Spinal cord (tissue), 9 donors: ENCODE measurements at regions not wholly inside any gene's neighbourhood (a gene's known extent, or its start where the extent isn't known, plus 50 kb on each side); places are given as distances from the start of the nearest gene placed in this dataset.

ENCODE experiments used
- DNase-seq, 6 donors: peaks; one replicate each; pipeline versions ENCODE4 v3.0.0 to v3.0.0-alpha.2; 2013 to 2015; ENCODE audit warnings: low spot score in 6 of 6, low read depth in 4 of 6
- H3K27ac ChIP-seq: one replicate; pipeline ENCODE4 v1.5.1; 2013; ENCODE audit warnings: low read depth, low read length, control low read depth
- H3K27me3 ChIP-seq: one replicate; pipeline ENCODE4 v1.6.1; 2013; ENCODE audit warnings: low read length; ENCODE audit not compliant: control insufficient read depth, insufficient read depth
- H3K36me3 ChIP-seq: one replicate; pipeline ENCODE4 v1.6.1; 2013; ENCODE audit warnings: low read length; ENCODE audit not compliant: control insufficient read depth, insufficient read depth
- H3K4me1 ChIP-seq: one replicate; pipeline ENCODE4 v1.6.1; 2013; ENCODE audit warnings: low read length; ENCODE audit not compliant: control insufficient read depth, insufficient read depth
- H3K4me3 ChIP-seq: one replicate; pipeline ENCODE4 v1.5.1; 2013; ENCODE audit warnings: low read depth, low read length, control low read depth
- H3K9me3 ChIP-seq: one replicate; pipeline ENCODE4 v1.6.1; 2013; ENCODE audit warnings: low read length; ENCODE audit not compliant: control insufficient read depth, insufficient read depth
- WGBS: methylation state at CpG from one replicate; pipeline ENCODE4 v1.1.5; 2013; ENCODE audit warnings: missing lambda C conversion rate; ENCODE audit not compliant: insufficient coverage; 5-methylcytosine and 5-hydroxymethylcytosine counted together
- donor health status: healthy.

DNA sequence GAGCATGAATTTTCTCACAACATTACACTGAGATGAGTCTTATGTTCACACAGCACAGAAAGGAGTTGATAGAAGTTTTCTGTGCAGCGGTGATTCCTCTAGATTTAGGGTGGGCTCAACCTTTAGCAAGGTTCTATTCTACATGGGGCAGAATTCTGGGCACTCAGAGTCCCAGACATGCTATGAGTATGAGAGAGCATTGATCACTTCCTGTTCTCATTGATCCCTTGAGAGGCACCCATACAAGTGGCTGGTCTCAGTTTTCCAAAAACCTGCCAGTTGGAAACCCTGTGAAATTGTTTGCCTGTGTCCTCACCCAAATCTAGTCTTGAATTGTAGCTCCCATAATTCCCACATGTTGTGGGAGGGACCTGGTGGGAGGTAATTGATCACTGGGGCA is 112.5 kb upstream of the NR2F2 start:
- Histone ChIP-seq H3K4me1 (peaks cover 1% of the 10 kb centered on the region), H3K9me3 (no peaks in the 10 kb centered on the region), H3K4me3 (no peak overlapping the region), H3K27ac (no peak overlapping the region), H3K27me3 (peaks cover 3% of the 10 kb centered on the region), H3K36me3 (no peaks in the 10 kb centered on the region)
- no peak for DNase-seq
- 86% methylated on average over 1 of the region's 1 CpG for WGBS

- peaks cover 3% of the 10 kb centered on the region for H3K27me3 ChIP-seq
- no peak for DNase-seq
- H3K27ac ChIP-seq = no peak overlapping the region
- no peaks in the 10 kb centered on the region for H3K9me3 ChIP-seq
- H3K36me3 ChIP-seq = no peaks in the 10 kb centered on the region
- 100% methylated on average over 2 of the region's 5 CpGs for WGBS
- no peak overlapping the region for H3K4me3 ChIP-seq
- H3K4me1 ChIP-seq = peaks cover 7% of the 10 kb centered on the region
These were observed 111.7 kb upstream of the NR2F2 start for GRCh38 chr15:96218623-96219455.

DNA sequence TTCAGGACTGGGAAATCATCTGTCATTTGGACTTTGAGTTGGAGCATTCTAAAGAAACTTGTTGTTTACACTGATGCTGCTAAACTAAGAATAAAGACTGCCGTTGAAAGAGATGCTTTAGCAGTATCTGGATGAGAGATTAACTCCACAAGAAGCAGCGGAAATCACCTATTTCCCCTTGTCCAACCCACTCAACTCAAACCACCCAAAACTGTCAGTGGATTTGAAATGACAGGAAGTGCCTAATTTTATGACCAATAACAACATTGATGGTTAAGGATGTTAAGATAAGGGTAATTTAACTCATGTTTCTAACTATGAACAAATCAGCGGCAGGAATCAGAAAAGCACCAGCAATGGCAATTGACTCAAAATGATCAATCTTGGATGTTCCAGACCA is 110.8 kb upstream of the NR2F2 start:
- Histone ChIP-seq H3K36me3 (no peaks in the 10 kb centered on the region), H3K27me3 (peaks cover 3% of the 10 kb centered on the region), H3K9me3 (no peaks in the 10 kb centered on the region), H3K27ac (no peak overlapping the region), H3K4me3 (no peak overlapping the region), H3K4me1 (peaks cover 7% of the 10 kb centered on the region)
- no peak for DNase-seq
- 80% methylated on average over 1 of the region's 3 CpGs for WGBS

DNA sequence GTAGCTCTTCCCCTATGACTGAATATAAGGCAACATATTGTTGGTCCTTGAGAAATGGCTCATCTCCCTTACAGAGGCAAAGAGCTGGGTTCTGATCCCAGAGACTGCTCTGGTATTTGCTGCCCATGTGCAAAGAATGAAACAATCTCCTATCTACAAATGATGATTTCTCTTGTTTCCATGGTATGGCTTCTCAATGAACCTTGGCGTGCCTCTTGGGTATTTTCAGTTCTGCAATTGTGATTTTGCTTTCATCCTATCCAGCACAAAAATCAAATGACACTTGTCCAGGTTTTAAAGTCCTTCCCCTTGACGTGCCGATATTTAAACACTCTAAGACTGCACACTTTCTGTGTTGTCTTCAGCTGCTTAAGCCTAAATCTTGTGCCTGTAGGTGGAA is 109.8 kb upstream of the NR2F2 start:
- Histone ChIP-seq H3K4me3 (no peak overlapping the region), H3K36me3 (no peaks in the 10 kb centered on the region), H3K4me1 (peaks cover 7% of the 10 kb centered on the region), H3K27me3 (peaks cover 3% of the 10 kb centered on the region), H3K27ac (no peak overlapping the region), H3K9me3 (no peaks in the 10 kb centered on the region)
- WGBS = 100% methylated on average over 1 of the region's 3 CpGs
- DNase-seq = no peak

DNA sequence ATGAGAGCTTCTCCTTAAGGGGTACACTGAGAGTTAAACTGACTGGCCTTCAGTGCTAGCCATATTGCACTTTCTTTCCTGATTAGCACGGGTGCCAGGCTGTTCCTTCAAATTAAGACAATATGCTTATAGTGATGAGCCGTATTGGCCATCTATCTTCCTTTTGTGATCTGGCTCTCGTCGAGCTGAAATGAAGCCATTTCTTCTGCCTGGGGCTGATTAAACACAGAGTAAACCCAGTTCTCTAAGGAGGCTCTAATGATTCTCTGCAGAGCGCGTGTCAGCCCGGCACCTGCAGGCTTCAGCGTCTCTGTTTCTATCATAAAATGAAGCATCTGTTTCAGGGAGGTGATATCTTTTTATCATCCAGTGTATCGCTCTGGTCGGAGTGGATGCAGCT is 107.5 kb upstream of the NR2F2 start:
- Histone ChIP-seq H3K9me3 (no peaks in the 10 kb centered on the region), H3K27me3 (peaks cover 3% of the 10 kb centered on the region), H3K4me3 (no peak overlapping the region), H3K27ac (no peak overlapping the region), H3K4me1 (peaks cover 7% of the 10 kb centered on the region), H3K36me3 (no peaks in the 10 kb centered on the region)
- 15% methylated on average over 9 of the region's 10 CpGs for WGBS
- peak in 3 of 6 donors; percentile 2 to 75 (median 13) for DNase-seq

DNA sequence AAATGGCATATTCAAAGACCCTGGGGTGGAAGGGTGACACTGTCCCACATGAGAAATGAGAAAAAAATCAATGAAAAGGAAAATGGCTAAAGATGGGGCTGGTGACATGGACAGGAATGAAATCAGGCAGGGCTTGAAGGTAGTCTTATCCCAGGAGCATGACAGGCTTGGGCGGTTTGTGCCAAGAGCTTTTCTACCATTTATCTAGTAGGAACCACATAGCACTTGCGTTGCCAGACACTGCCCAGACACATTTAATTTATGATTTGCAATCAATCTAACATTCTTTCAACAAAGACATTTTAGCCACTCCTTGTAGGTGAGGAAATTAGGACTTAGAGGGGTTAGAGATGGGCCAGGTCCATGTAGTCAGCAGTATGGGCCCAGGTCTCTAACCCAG is 106.6 kb upstream of the NR2F2 start:
- WGBS = 100% methylated on average over 1 of the region's 2 CpGs
- H3K4me3 ChIP-seq = no peak overlapping the region
- peaks cover 3% of the 10 kb centered on the region for H3K27me3 ChIP-seq
- H3K4me1 ChIP-seq = peaks cover 7% of the 10 kb centered on the region
- no peaks in the 10 kb centered on the region for H3K36me3 ChIP-seq
- no peaks in the 10 kb centered on the region for H3K9me3 ChIP-seq
- DNase-seq = no peak
- no peak overlapping the region for H3K27ac ChIP-seq

- no peaks in the 10 kb centered on the region for H3K36me3 ChIP-seq
- peaks cover 7% of the 10 kb centered on the region for H3K4me1 ChIP-seq
- DNase-seq = no peak
- no peak overlapping the region for H3K27ac ChIP-seq
- H3K4me3 ChIP-seq = no peak overlapping the region
- WGBS = 100% methylated on average over 1 of the region's 5 CpGs
- H3K9me3 ChIP-seq = no peaks in the 10 kb centered on the region
- H3K27me3 ChIP-seq = peaks cover 3% of the 10 kb centered on the region
These were observed 104.7 kb upstream of the NR2F2 start for GRCh38 chr15:96225642-96226259.

DNA sequence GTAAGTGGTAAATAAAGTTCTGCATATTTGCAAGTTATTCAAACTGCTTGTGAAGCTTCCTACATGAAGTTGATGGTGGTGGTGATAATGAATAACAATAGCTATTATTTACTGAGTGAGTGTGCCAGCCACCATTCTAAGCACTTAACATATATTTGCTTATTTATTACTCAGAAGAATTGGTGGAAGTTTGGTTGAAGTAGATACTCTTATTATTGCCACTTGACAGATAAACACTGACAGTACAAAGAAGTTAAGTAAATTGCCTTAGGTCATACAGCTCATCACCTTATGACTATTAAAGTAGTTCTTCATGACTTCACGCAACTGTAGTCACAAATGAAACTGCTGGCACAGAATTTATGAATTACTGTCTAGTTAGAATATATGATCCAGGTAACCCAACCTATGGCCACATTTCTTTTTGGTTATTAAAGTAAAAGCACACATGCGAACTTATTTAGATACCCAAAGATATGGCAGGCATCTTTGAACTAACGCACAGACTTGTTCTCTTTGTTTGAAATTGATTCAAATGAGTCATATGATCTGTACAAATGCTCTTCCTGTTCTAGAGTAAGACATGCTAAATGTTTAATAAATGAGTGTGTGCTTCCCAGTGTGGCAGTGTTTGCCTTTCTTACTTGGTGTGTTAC is 99.8 kb upstream of the NR2F2 start:
- H3K9me3 ChIP-seq = no peaks in the 10 kb centered on the region
- WGBS = 86% methylated on average over 1 of the region's 3 CpGs
- H3K27me3 ChIP-seq = no peaks in the 10 kb centered on the region
- no peaks in the 10 kb centered on the region for H3K36me3 ChIP-seq
- H3K4me3 ChIP-seq = no peak overlapping the region
- no peak for DNase-seq
- no peaks in the 10 kb centered on the region for H3K4me1 ChIP-seq
- H3K27ac ChIP-seq = no peak overlapping the region

GRCh38 chr15:96232335-96232734 is 98.2 kb upstream of the NR2F2 start:
- no peaks in the 10 kb centered on the region for H3K27me3 ChIP-seq
- WGBS = no CpG with 5 or more reads among the region's 3 CpGs
- H3K27ac ChIP-seq = no peak overlapping the region
- no peaks in the 10 kb centered on the region for H3K4me1 ChIP-seq
- H3K9me3 ChIP-seq = no peaks in the 10 kb centered on the region
- DNase-seq = no peak
- H3K4me3 ChIP-seq = no peak overlapping the region
- H3K36me3 ChIP-seq = no peaks in the 10 kb centered on the region
